NT2/D1 (cell line): ENCODE measurements at regions not wholly inside any gene's neighbourhood (a gene's known extent, or its start where the extent isn't known, plus 50 kb on each side); places are given as distances from the start of the nearest gene placed in this dataset.
"Not testable (repeated sequence)": the region's sequence is repeated elsewhere in the genome, so short reads cannot be mapped to it uniquely, and the experiment has no call there.

ENCODE experiments used
- DNase-seq: peaks from one replicate; pipeline ENCODE4 v3.0.0-alpha.2; 2011; ENCODE audit warnings: low read depth, low spot score
- H3K27me3 ChIP-seq: 2 replicates; pipeline ENCODE4 v1.6.0; 2011; ENCODE audit warnings: mild to moderate bottlenecking; ENCODE audit not compliant: insufficient read length, insufficient read depth
- H3K36me3 ChIP-seq: 2 replicates; pipeline ENCODE4 v1.6.1; 2011; ENCODE audit warnings: mild to moderate bottlenecking, low read length, mixed read lengths; ENCODE audit not compliant: insufficient read depth, insufficient read length
- H3K4me1 ChIP-seq: 2 replicates; pipeline ENCODE4 v1.5.1; 2011; ENCODE audit not compliant: insufficient read depth, insufficient read length
- H3K4me3 ChIP-seq: 2 replicates; pipeline ENCODE4 v1.5.1; 2011; ENCODE audit warnings: low read depth; ENCODE audit not compliant: insufficient read length
- H3K9ac ChIP-seq: 2 replicates; pipeline ENCODE4 v1.6.0; 2011; ENCODE audit warnings: low read depth; ENCODE audit not compliant: insufficient read length
- H3K9me3 ChIP-seq: 2 replicates; pipeline ENCODE4 v1.5.1; 2011; ENCODE audit warnings: mild to moderate bottlenecking, low read length; ENCODE audit not compliant: insufficient read depth
- SUZ12 ChIP-seq: IDR thresholded peaks from 2 replicates; pipeline ENCODE4 v1.6.1; 2011; ENCODE audit not compliant: insufficient read length, insufficient read depth; ENCODE audit errors: extremely low read depth
- YY1 ChIP-seq: IDR thresholded peaks from 2 replicates; pipeline ENCODE4 v1.6.1; 2011; ENCODE audit not compliant: insufficient read length, insufficient read depth
- ZNF274 ChIP-seq: IDR thresholded peaks from 2 replicates; pipeline ENCODE4 v1.6.1; 2011; ENCODE audit warnings: mild to moderate bottlenecking, low read depth, low read length

GRCh38 chr9:135186248-135187164 lies 99.0 kb downstream of the OLFM1 start:
- no peak for TF ChIP-seq SUZ12
- no peak for TF ChIP-seq YY1
- no peak for TF ChIP-seq ZNF274
- Histone ChIP-seq H3K36me3 (no peaks in the 10 kb centered on the region), H3K4me3 (no peak overlapping the region), H3K4me1 (peaks cover 14% of the 10 kb centered on the region), H3K9ac (no peak overlapping the region), H3K9me3 (no peaks in the 10 kb centered on the region), H3K27me3 (peaks cover 3% of the 10 kb centered on the region)
- no peak for DNase-seq

DNA sequence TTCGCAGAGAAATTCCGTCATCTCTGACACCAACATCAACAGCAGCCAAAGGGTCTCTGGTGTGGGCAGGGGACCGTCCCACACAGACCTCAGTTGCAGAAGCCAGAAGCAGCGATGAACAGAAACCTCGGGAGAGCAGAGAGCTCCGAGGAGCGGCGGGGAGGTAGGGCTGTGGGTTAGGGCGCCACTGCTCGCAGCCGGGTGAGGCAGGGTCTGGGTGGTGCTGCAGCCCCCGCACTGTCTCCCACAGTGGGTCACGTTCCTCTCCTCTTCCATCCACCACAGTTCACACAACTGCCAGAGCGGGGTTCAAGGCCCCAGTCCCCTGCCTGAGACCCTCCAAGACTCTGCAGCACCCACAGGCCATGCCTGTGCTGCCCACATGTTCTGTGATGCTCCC lies 99.9 kb downstream of the OLFM1 start:
- DNase-seq: no peak
- H3K9me3 ChIP-seq: no peaks in the 10 kb centered on the region
- no peak overlapping the region for H3K9ac ChIP-seq
- no peak for TF ChIP-seq SUZ12
- TF ChIP-seq ZNF274: no peak
- no peak for TF ChIP-seq YY1
- no peaks in the 10 kb centered on the region for H3K36me3 ChIP-seq
- H3K4me1 ChIP-seq: peaks cover 16% of the 10 kb centered on the region
- H3K27me3 ChIP-seq: peaks cover 3% of the 10 kb centered on the region
- H3K4me3 ChIP-seq: no peak overlapping the region

- TF ChIP-seq ZNF274 (no peak), YY1 (no peak), SUZ12 (no peak)
- Histone ChIP-seq H3K9me3 (no peaks in the 10 kb centered on the region), H3K36me3 (no peaks in the 10 kb centered on the region), H3K4me3 (no peak overlapping the region), H3K27me3 (no peaks in the 10 kb centered on the region), H3K9ac (no peak overlapping the region), H3K4me1 (peaks cover 18% of the 10 kb centered on the region)
- no peak for DNase-seq
Observed at GRCh38 chr9:135188681-135189151, 101.2 kb downstream of the OLFM1 start.

GRCh38 chr9:135189497-135189896 lies 102.0 kb downstream of the OLFM1 start:
- H3K4me3 ChIP-seq: no peak overlapping the region
- no peaks in the 10 kb centered on the region for H3K9me3 ChIP-seq
- H3K4me1 ChIP-seq: peaks cover 18% of the 10 kb centered on the region
- H3K9ac ChIP-seq: no peak overlapping the region
- no peaks in the 10 kb centered on the region for H3K36me3 ChIP-seq
- TF ChIP-seq SUZ12 (no peak), YY1 (no peak), ZNF274 (no peak)
- H3K27me3 ChIP-seq: no peaks in the 10 kb centered on the region
- no peak for DNase-seq

DNA sequence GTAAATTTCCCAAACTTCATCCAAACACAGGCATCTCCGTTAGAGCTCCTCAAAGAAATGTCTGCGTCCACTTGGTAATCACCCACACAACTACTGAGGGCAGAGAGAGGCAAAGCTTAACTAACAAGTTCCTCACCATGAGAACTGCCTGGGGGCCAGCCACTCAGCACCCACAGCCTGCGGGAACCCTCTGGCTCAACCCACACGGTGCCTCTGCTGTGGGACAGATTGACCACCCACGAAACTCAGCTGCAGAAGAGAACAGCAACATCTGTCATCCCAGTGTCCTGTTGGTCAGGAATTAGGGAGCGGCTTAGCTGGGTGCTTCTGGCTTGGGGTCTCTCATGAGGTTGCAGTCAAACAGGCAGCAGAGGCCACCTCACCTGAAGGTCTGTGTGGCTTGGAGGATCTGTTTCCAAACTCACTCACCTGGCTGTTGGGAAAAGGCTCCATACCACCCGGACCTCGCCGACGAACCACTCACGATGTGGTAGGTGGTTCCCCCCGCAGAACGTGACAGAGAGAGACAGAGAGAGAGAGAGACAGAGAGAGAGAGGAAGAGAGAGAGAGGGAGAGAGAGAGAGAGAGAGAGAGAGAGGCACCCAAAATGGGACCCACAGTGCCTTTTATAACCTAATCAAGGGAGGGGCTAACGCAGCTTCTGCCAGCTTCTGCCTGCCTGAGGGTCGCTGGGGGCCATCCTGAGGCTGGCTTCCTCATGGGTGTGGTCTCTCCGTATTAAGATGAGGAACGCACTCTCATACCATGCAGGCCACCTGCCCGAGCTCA lies 103.5 kb downstream of the OLFM1 start:
- no peak overlapping the region for H3K4me3 ChIP-seq
- peaks cover 3% of the 10 kb centered on the region for H3K27me3 ChIP-seq
- no peak for DNase-seq
- H3K9me3 ChIP-seq: no peaks in the 10 kb centered on the region
- no peak for TF ChIP-seq YY1
- no peak for TF ChIP-seq SUZ12
- no peak for TF ChIP-seq ZNF274
- H3K36me3 ChIP-seq: no peaks in the 10 kb centered on the region
- peaks cover 18% of the 10 kb centered on the region for H3K4me1 ChIP-seq
- no peak overlapping the region for H3K9ac ChIP-seq

GRCh38 chr9:135192686-135193085 lies 105.2 kb downstream of the OLFM1 start:
- Histone ChIP-seq H3K27me3 (peaks cover 3% of the 10 kb centered on the region), H3K9me3 (no peaks in the 10 kb centered on the region)

DNA sequence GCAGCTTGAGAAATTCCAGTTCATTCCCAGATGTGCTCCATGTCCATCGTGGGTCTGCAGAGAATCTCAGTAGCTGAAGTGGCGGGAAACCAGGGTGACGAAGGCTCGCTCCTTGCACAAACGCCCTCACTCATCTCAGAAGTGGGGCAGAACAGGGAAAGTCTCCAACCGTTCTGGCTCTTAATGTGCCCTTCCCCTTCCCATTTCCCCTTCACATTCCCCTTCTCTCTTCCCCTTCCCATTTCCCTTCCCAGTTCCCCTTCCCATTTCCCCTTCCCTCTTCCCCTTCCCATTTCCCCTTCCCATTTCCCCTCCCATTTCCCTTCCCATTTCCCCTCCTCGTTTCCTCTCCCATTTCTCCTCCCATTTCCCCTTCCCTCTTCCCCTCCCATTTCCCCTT lies 108.5 kb downstream of the OLFM1 start:
- not testable (repeated sequence) for H3K4me3 ChIP-seq, H3K27me3 ChIP-seq, H3K9ac ChIP-seq, H3K36me3 ChIP-seq, DNase-seq
- Histone ChIP-seq H3K9me3 (peaks cover 11% of the 10 kb centered on the region; the same call in 1 of the 2 replicates), H3K4me1 (peaks cover 19% of the 10 kb centered on the region)

More at GRCh38 chr9:135192686-135193085, 105.2 kb downstream of the OLFM1 start:
- Histone ChIP-seq H3K4me3 (no peak overlapping the region), H3K9ac (no peak overlapping the region), H3K36me3 (no peaks in the 10 kb centered on the region), H3K4me1 (peaks cover 16% of the 10 kb centered on the region)
- TF ChIP-seq YY1: no peak
- TF ChIP-seq SUZ12: no peak
- TF ChIP-seq ZNF274: no peak
- no peak for DNase-seq
